Lung (tissue), 11 donors: ENCODE measurements at regions not wholly inside any gene's neighbourhood (a gene's known extent, or its start where the extent isn't known, plus 50 kb on each side); places are given as distances from the start of the nearest gene placed in this dataset.

ENCODE experiments used
- ATAC-seq: fragments of 200-7000 bp; cut with Tn5 transposase; one replicate; pipeline ENCODE4 v1.9.1; 2020; ENCODE audit warnings: moderate number of reproducible peaks; ENCODE audit not compliant: insufficient read depth, low FRiP score
- DNase-seq, 3 donors: peaks; one replicate each; pipeline ENCODE4 v3.0.0-alpha.2; 2013 to 2017
- H3K27ac ChIP-seq, 2 donors: one replicate each; pipeline ENCODE4 v1.5.1; 2013; ENCODE audit warnings: mild to moderate bottlenecking in 2 of 2, moderate library complexity in 2 of 2, control low read depth in 1 of 2, inconsistent platforms in 1 of 2, low read depth in 1 of 2, low read length in 1 of 2
- H3K27me3 ChIP-seq, 3 donors: one replicate each; pipeline ENCODE4 v1.5.1; 2013; ENCODE audit warnings: low read length in 2 of 3; ENCODE audit not compliant: control insufficient read depth in 3 of 3, insufficient read depth in 3 of 3
- H3K36me3 ChIP-seq, 4 donors: one replicate each; pipeline ENCODE4 v1.5.1; 2013; ENCODE audit warnings: low read length in 4 of 4, mild to moderate bottlenecking in 1 of 4, moderate library complexity in 1 of 4; ENCODE audit not compliant: control insufficient read depth in 4 of 4, insufficient read depth in 4 of 4
- H3K4me1 ChIP-seq, 5 donors: one replicate each; pipeline ENCODE4 v1.5.1; 2013; ENCODE audit warnings: low read length in 5 of 5, mild to moderate bottlenecking in 2 of 5, moderate library complexity in 1 of 5; ENCODE audit not compliant: control insufficient read depth in 5 of 5, insufficient read depth in 5 of 5
- H3K4me3 ChIP-seq: one replicate; pipeline ENCODE4 v1.5.1; 2013; ENCODE audit warnings: mild to moderate bottlenecking, control low read depth, moderate library complexity
- H3K9ac ChIP-seq, 2 donors: one replicate each; pipeline ENCODE4 v1.5.1; 2013; ENCODE audit warnings: low read length in 2 of 2, control low read depth in 1 of 2; ENCODE audit not compliant: insufficient read depth in 1 of 2
- H3K9me3 ChIP-seq, 4 donors: one replicate each; pipeline ENCODE4 v1.5.1; 2013; ENCODE audit warnings: low read length in 3 of 4, mild to moderate bottlenecking in 1 of 4, moderate library complexity in 1 of 4; ENCODE audit not compliant: control insufficient read depth in 4 of 4, insufficient read depth in 3 of 4
- CTCF ChIP-seq: IDR thresholded peaks from 2 replicates; pipeline ENCODE4 v1.5.1; 2012; ENCODE audit warnings: mild to moderate bottlenecking; ENCODE audit errors: control extremely low read depth, extremely low read depth
- WGBS, 2 donors: extraction: QIAGEN DNeasy Blood & Tissue Kit; methylation state at CpG; one replicate each; pipeline ENCODE4 v1.1.7; 2013; 5-methylcytosine and 5-hydroxymethylcytosine counted together
- donor health status: control.
- donor health status: control.
- donor health status: Bipolar disorder and iron deficiency.
- donor health status: healthy.
- donor health status: DM: yes; HTN: yes; CAD: no.

GRCh38 chr15:95987299-95987698 lies 343.2 kb upstream of the NR2F2 start:
- 73 to 74% methylated on average over 4 of the region's 4 CpGs for WGBS, 2 donors
- no peak for ATAC-seq
- no peak for DNase-seq
- H3K9me3 ChIP-seq: no peaks in the 10 kb centered on the region
- H3K9ac ChIP-seq: no peak overlapping the region
- H3K27me3 ChIP-seq: no peaks in the 10 kb centered on the region
- H3K27ac ChIP-seq: no peak overlapping the region
- H3K4me1 ChIP-seq: peaks cover 0 to 18% (median 0%) of the 10 kb centered on the region in 5 donors
- no peak for TF ChIP-seq CTCF
- H3K4me3 ChIP-seq: no peak overlapping the region
- no peaks in the 10 kb centered on the region for H3K36me3 ChIP-seq

GRCh38 chr15:95987886-95988573 lies 342.5 kb upstream of the NR2F2 start:
- no peaks in the 10 kb centered on the region for H3K9me3 ChIP-seq
- ATAC-seq: no peak
- no peak for TF ChIP-seq CTCF
- peak in 1 of 3 donors; percentile 13 for DNase-seq
- peaks cover 0 to 18% (median 0%) of the 10 kb centered on the region in 5 donors for H3K4me1 ChIP-seq
- H3K36me3 ChIP-seq: no peaks in the 10 kb centered on the region
- H3K4me3 ChIP-seq: no peak overlapping the region
- peak overlapping the region in 1 of 2 donors; percentile 17 for H3K9ac ChIP-seq
- H3K27ac ChIP-seq: no peak overlapping the region
- WGBS, 2 donors: 58 to 59% methylated on average over 3 of the region's 3 CpGs
- no peaks in the 10 kb centered on the region for H3K27me3 ChIP-seq

- Histone ChIP-seq H3K9ac (peak overlapping the region in 1 of 2 donors; percentile 27), H3K27me3 (no peaks in the 10 kb centered on the region), H3K4me1 (peaks cover 0 to 18% (median 0%) of the 10 kb centered on the region in 5 donors), H3K4me3 (no peak overlapping the region), H3K9me3 (no peaks in the 10 kb centered on the region), H3K36me3 (no peaks in the 10 kb centered on the region), H3K27ac (no peak overlapping the region)
- TF ChIP-seq CTCF: no peak
- WGBS, 2 donors: 62 to 65% methylated on average over 4 of the region's 4 CpGs
- DNase-seq (peak; percentile 62 to 96 (median 92)), ATAC-seq (no peak)
These were observed 342.0 kb upstream of the NR2F2 start for GRCh38 chr15:95988574-95988887.

GRCh38 chr15:95989392-95989791 lies 341.1 kb upstream of the NR2F2 start:
- H3K4me3 ChIP-seq: no peak overlapping the region
- TF ChIP-seq CTCF: no peak
- H3K4me1 ChIP-seq: peaks cover 0 to 18% (median 0%) of the 10 kb centered on the region in 5 donors
- DNase-seq (no peak), ATAC-seq (no peak)
- H3K27ac ChIP-seq: no peak overlapping the region
- no peaks in the 10 kb centered on the region for H3K27me3 ChIP-seq
- H3K9ac ChIP-seq: no peak overlapping the region
- H3K9me3 ChIP-seq: no peaks in the 10 kb centered on the region
- H3K36me3 ChIP-seq: no peaks in the 10 kb centered on the region
- 92 to 94% methylated on average over 3 of the region's 3 CpGs for WGBS, 2 donors
